ENCODE measurements at regions not wholly inside any gene's neighbourhood (a gene's known extent, or its start where the extent isn't known, plus 50 kb on each side); places are given as distances from the start of the nearest gene placed in this dataset.

DNA sequence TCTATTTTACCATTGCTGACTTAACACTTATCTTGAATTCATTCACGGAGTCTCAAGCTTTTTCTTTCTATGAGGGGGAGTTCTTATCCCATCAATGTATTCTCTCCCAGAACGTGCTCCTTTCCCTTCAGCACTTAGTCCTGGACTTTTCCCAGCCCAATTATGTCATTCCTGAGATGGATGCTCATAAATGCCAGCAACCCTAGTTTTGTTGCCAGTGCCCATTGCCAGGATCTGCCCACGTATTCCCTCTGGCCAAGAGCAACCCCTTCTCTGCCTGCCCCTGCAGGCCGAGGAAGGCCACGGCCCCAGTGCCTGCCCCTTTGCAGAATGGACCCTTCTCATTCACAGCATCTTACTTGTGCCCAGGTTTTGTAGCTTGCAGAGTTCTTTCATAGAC lies 67.4 kb upstream of the PPP1R3C start:
- TF ChIP-seq, protein P1, sequence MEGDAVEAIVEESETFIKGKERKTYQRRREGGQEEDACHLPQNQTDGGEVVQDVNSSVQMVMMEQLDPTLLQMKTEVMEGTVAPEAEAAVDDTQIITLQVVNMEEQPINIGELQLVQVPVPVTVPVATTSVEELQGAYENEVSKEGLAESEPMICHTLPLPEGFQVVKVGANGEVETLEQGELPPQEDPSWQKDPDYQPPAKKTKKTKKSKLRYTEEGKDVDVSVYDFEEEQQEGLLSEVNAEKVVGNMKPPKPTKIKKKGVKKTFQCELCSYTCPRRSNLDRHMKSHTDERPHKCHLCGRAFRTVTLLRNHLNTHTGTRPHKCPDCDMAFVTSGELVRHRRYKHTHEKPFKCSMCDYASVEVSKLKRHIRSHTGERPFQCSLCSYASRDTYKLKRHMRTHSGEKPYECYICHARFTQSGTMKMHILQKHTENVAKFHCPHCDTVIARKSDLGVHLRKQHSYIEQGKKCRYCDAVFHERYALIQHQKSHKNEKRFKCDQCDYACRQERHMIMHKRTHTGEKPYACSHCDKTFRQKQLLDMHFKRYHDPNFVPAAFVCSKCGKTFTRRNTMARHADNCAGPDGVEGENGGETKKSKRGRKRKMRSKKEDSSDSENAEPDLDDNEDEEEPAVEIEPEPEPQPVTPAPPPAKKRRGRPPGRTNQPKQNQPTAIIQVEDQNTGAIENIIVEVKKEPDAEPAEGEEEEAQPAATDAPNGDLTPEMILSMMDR (IDR thresholded peaks at IDR 0.05) = no peak
- TF ChIP-seq POLR2A (IDR thresholded peaks at IDR 0.05) = no peak
- no peak for TF ChIP-seq POLR2AphosphoS5 (IDR thresholded peaks at IDR 0.05)
- TF ChIP-seq EP300 (IDR thresholded peaks at IDR 0.05) = no peak
